H9 (cell line): ENCODE measurements at regions not wholly inside any gene's neighbourhood (a gene's known extent, or its start where the extent isn't known, plus 50 kb on each side); places are given as distances from the start of the nearest gene placed in this dataset.

Experiments used
- DNase-seq: peaks from one replicate; pipeline ENCODE4 v3.0.0-alpha.2; 2017
- H2AFZ ChIP-seq: one replicate; pipeline ENCODE4 v1.6.1; 2013; ENCODE audit warnings: mild to moderate bottlenecking, low read length, control low read depth, moderate library complexity
- H2AK5ac ChIP-seq: 2 replicates; pipeline ENCODE4 v1.6.1; 2013; ENCODE audit warnings: low read length, control low read depth, mixed read lengths; ENCODE audit not compliant: insufficient read length
- H2BK120ac ChIP-seq: one replicate; pipeline ENCODE4 v1.6.1; 2013; ENCODE audit warnings: low read depth, mild to moderate bottlenecking, low read length, control low read depth, inconsistent platforms; ENCODE audit not compliant: poor library complexity, severe bottlenecking
- H2BK12ac ChIP-seq: 2 replicates; pipeline ENCODE4 v1.6.1; 2013; ENCODE audit warnings: low read length, control low read depth, mixed read lengths, low read depth; ENCODE audit not compliant: insufficient read length
- H2BK15ac ChIP-seq: 2 replicates; pipeline ENCODE4 v1.6.1; 2013; ENCODE audit warnings: low read depth, low read length, control low read depth
- H2BK20ac ChIP-seq: one replicate; pipeline ENCODE4 v1.6.1; 2013; ENCODE audit warnings: low read depth, mild to moderate bottlenecking, low read length, control low read depth, inconsistent platforms; ENCODE audit not compliant: poor library complexity, severe bottlenecking
- H2BK5ac ChIP-seq: 2 replicates; pipeline ENCODE4 v1.6.1; 2013; ENCODE audit warnings: low read length, control low read depth, mixed read lengths; ENCODE audit not compliant: insufficient read length
- H3K14ac ChIP-seq: 2 replicates; pipeline ENCODE4 v1.6.1; 2013; ENCODE audit warnings: low read length, control low read depth; ENCODE audit not compliant: insufficient read depth
- H3K18ac ChIP-seq: 2 replicates; pipeline ENCODE4 v1.6.1; 2013; ENCODE audit warnings: low read depth, mild to moderate bottlenecking, mixed read lengths, low read length, control low read depth; ENCODE audit not compliant: insufficient read length
- H3K23ac ChIP-seq: 2 replicates; pipeline ENCODE4 v1.6.1; 2013; ENCODE audit warnings: low read length, control low read depth, mixed read lengths, low read depth; ENCODE audit not compliant: insufficient read length
- H3K23me2 ChIP-seq: 2 replicates; pipeline ENCODE4 v1.6.1; 2013; ENCODE audit warnings: low read depth, mild to moderate bottlenecking, mixed read lengths, low read length, control low read depth; ENCODE audit not compliant: insufficient read length, poor library complexity, severe bottlenecking
- H3K27ac ChIP-seq: 2 replicates; pipeline ENCODE4 v1.5.1; 2013; ENCODE audit warnings: low read length, control low read depth, mixed read lengths, low read depth; ENCODE audit not compliant: insufficient read length
- H3K27me3 ChIP-seq: 2 replicates; pipeline ENCODE4 v1.6.1; 2013; ENCODE audit warnings: low read length, control low read depth, inconsistent platforms; ENCODE audit not compliant: insufficient read depth
- H3K4ac ChIP-seq: 2 replicates; pipeline ENCODE4 v1.6.1; 2013; ENCODE audit warnings: low read depth, mild to moderate bottlenecking, control low read depth, inconsistent platforms, low read length, moderate library complexity
- H3K4me1 ChIP-seq: 2 replicates; pipeline ENCODE4 v1.6.1; 2013; ENCODE audit warnings: low read length, control low read depth, inconsistent platforms; ENCODE audit not compliant: insufficient read depth
- H3K4me2 ChIP-seq: 2 replicates; pipeline ENCODE4 v1.6.1; 2013; ENCODE audit warnings: low read length, control low read depth, mixed read lengths; ENCODE audit not compliant: insufficient read length, insufficient read depth
- H3K56ac ChIP-seq: 2 replicates; pipeline ENCODE4 v1.6.1; 2013; ENCODE audit warnings: low read depth, mild to moderate bottlenecking, mixed read lengths, low read length, control low read depth; ENCODE audit not compliant: insufficient read length
- H3K79me1 ChIP-seq: 2 replicates; pipeline ENCODE4 v1.6.1; 2013; ENCODE audit warnings: low read depth, mild to moderate bottlenecking, moderate library complexity, low read length, control low read depth, inconsistent platforms; ENCODE audit not compliant: insufficient read depth, poor library complexity, severe bottlenecking
- H3K79me2 ChIP-seq: 2 replicates; pipeline ENCODE4 v1.6.1; 2013; ENCODE audit warnings: low read length, control low read depth, inconsistent platforms; ENCODE audit not compliant: insufficient read depth
- H3K9ac ChIP-seq: 2 replicates; pipeline ENCODE4 v1.6.1; 2013; ENCODE audit warnings: low read length, control low read depth, mixed read lengths; ENCODE audit not compliant: insufficient read length; ENCODE audit errors: extremely low read depth
- H3K9me3 ChIP-seq: one replicate; pipeline ENCODE4 v1.6.1; 2013; ENCODE audit warnings: low read depth, low read length, inconsistent platforms; ENCODE audit not compliant: control insufficient read depth
- H3T11ph ChIP-seq: one replicate; pipeline ENCODE4 v1.6.1; 2013; ENCODE audit warnings: mild to moderate bottlenecking, low read length, control low read depth, inconsistent platforms
- H4K20me1 ChIP-seq: one replicate; pipeline ENCODE4 v1.6.1; 2013; ENCODE audit not compliant: control insufficient read depth, insufficient read length, insufficient read depth
- H4K5ac ChIP-seq: 2 replicates; pipeline ENCODE4 v1.6.1; 2013; ENCODE audit warnings: low read depth, mild to moderate bottlenecking, mixed read lengths, low read length, control low read depth; ENCODE audit not compliant: insufficient read length
- H4K8ac ChIP-seq: replicated peaks from 2 replicates; pipeline ENCODE4 v1.6.1; 2013; ENCODE audit warnings: low read length, control low read depth, mixed read lengths, low read depth; ENCODE audit not compliant: insufficient read length
- H4K91ac ChIP-seq: 2 replicates; pipeline ENCODE4 v1.6.1; 2013; ENCODE audit warnings: low read depth, mild to moderate bottlenecking, moderate library complexity, mixed read lengths, low read length, control low read depth; ENCODE audit not compliant: insufficient read length
- H3K27ac Mint-ChIP-seq, 3 experiments: 2 replicates in 2 of 3; 3 replicates in 1 of 3; pipeline ENCODE4 v1.8.0; 2020 to 2021; ENCODE audit warnings: mixed read lengths in 3 of 3, mild to moderate bottlenecking in 1 of 3, moderate library complexity in 1 of 3
- H3K27me3 Mint-ChIP-seq: 2 replicates; pipeline ENCODE4 v1.8.0; 2021; ENCODE audit warnings: low read depth, mild to moderate bottlenecking, moderate library complexity, mixed read lengths
- H3K36me3 Mint-ChIP-seq, 3 experiments: 2 replicates in 2 of 3; 3 replicates in 1 of 3; pipeline ENCODE4 v1.8.0; 2020 to 2021; ENCODE audit warnings: low read depth in 3 of 3, mixed read lengths in 3 of 3; ENCODE audit not compliant: insufficient read depth in 1 of 3
- H3K4me1 Mint-ChIP-seq, 2 experiments: 2 replicates each; pipeline ENCODE4 v1.8.0; 2020; ENCODE audit warnings: mixed read lengths in 2 of 2
- H3K4me3 Mint-ChIP-seq, 2 experiments: 2 replicates in 1 of 2; 3 replicates in 1 of 2; pipeline ENCODE4 v1.8.0; 2020 to 2021; ENCODE audit warnings: mild to moderate bottlenecking in 2 of 2, mixed read lengths in 2 of 2, moderate library complexity in 1 of 2
- H3K9me3 Mint-ChIP-seq, 2 experiments: 2 replicates in 1 of 2; 3 replicates in 1 of 2; pipeline ENCODE4 v1.8.0; 2020; ENCODE audit warnings: mild to moderate bottlenecking in 2 of 2, mixed read lengths in 2 of 2, moderate library complexity in 1 of 2
- WGBS: extraction: QIAGEN DNeasy Blood & Tissue Kit; methylation state at CpG from one replicate; pipeline ENCODE4 v1.1.7; 2013; ENCODE audit warnings: missing lambda C conversion rate, low lambda C conversion rate, mixed read lengths; ENCODE audit not compliant: insufficient read length; ENCODE audit errors: extremely low coverage; 5-methylcytosine and 5-hydroxymethylcytosine counted together
- TF ChIP-seq, protein P1 (sequence below): fragments of 200-600 bp; sonication (generic); conservative IDR thresholded peaks from 3 replicates; pipeline ENCODE4 v1.8.0; 2021; ENCODE audit warnings: antibody characterized with exemption, mild to moderate bottlenecking

DNA sequence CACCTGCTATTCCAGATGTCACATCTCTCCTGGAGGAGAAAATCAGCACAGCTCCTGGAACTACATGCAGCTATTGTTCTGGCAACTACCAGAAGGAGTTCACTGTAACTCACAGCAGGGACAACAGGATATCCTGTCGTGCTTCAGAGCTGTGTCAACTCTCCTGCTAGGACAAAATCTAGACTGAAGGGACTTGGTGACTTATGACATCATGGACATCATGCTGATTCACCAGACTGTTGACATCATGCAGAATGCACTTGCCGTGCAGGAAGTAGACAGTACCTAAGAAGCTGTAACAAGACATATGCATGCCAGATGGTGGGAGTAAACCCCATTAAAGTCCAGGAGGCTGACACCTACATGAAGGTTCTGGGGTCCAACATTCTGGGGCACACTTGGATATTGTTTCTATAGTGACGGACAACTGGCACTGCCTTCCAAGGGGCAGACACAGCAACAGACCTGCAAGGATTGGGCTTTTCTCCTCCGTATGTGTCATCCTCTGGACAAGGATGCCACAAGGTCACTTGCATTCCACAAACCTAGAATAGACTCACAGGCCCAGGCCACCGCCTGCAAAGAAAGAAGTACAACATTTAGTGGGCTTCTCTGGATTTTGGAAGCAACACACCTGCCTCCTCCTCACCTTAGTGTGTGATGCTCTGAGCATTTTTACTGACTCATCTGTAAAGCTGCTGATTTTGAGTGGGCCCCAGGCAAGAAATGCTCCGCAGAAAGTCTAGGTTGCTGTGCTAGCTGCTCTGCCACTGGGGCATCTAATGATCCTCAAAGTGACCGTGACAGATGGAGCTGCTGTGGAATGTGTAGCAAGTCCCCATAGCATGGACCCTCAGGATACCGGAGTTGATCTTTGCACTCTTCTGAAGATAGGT lies 249.2 kb downstream of the MATN1 start:
- TF ChIP-seq, protein P1, sequence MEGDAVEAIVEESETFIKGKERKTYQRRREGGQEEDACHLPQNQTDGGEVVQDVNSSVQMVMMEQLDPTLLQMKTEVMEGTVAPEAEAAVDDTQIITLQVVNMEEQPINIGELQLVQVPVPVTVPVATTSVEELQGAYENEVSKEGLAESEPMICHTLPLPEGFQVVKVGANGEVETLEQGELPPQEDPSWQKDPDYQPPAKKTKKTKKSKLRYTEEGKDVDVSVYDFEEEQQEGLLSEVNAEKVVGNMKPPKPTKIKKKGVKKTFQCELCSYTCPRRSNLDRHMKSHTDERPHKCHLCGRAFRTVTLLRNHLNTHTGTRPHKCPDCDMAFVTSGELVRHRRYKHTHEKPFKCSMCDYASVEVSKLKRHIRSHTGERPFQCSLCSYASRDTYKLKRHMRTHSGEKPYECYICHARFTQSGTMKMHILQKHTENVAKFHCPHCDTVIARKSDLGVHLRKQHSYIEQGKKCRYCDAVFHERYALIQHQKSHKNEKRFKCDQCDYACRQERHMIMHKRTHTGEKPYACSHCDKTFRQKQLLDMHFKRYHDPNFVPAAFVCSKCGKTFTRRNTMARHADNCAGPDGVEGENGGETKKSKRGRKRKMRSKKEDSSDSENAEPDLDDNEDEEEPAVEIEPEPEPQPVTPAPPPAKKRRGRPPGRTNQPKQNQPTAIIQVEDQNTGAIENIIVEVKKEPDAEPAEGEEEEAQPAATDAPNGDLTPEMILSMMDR: no peak
- H3K14ac ChIP-seq: no peak overlapping the region
- H3K23me2 ChIP-seq: no peaks in the 10 kb centered on the region
- no peak overlapping the region for H4K91ac ChIP-seq
- Mint-ChIP-seq H3K36me3 (no peaks in the 10 kb centered on the region; a peak in 1 of 7 replicates), H3K4me3 (no peak overlapping the region), H3K9me3 (no peaks in the 10 kb centered on the region), H3K27me3 (peaks cover 11% of the 10 kb centered on the region), H3K27ac (no peak overlapping the region), H3K4me1 (no peaks in the 10 kb centered on the region)
- H2BK15ac ChIP-seq: no peak overlapping the region
- H3K27ac ChIP-seq: no peak overlapping the region
- no peak overlapping the region for H2BK5ac ChIP-seq
- no peak overlapping the region for H3K4ac ChIP-seq
- H3K18ac ChIP-seq: no peak overlapping the region
- no peak overlapping the region for H2BK12ac ChIP-seq
- H3K4me2 ChIP-seq: no peak overlapping the region
- no peak overlapping the region for H2BK120ac ChIP-seq
- H3K9me3 ChIP-seq: no peaks in the 10 kb centered on the region
- H2AFZ ChIP-seq: no peak overlapping the region
- H2AK5ac ChIP-seq: no peak overlapping the region
- H3K79me1 ChIP-seq: no peaks in the 10 kb centered on the region
- no peak overlapping the region for H2BK20ac ChIP-seq
- H3T11ph ChIP-seq: no peak overlapping the region
- H3K9ac ChIP-seq: no peak overlapping the region
- no peak overlapping the region for H4K5ac ChIP-seq
- H3K56ac ChIP-seq: no peak overlapping the region
- no peak overlapping the region for H4K8ac ChIP-seq
- H3K4me1 ChIP-seq: no peaks in the 10 kb centered on the region
- H3K27me3 ChIP-seq: no peaks in the 10 kb centered on the region
- no peaks in the 10 kb centered on the region for H3K79me2 ChIP-seq
- no peak overlapping the region for H3K23ac ChIP-seq
- WGBS: no CpG with 5 or more reads among the region's 8 CpGs
- no peaks in the 10 kb centered on the region for H4K20me1 ChIP-seq
- DNase-seq: no peak
